GM13976 (cell line): ENCODE measurements at regions not wholly inside any gene's neighbourhood (a gene's known extent, or its start where the extent isn't known, plus 50 kb on each side); places are given as distances from the start of the nearest gene placed in this dataset.

Experiments
- DNase-seq: peaks from one replicate; pipeline ENCODE4 v3.0.0; 2012; ENCODE audit warnings: low spot score
- in situ Hi-C: fragments of 300-500 bp; cut with MboI; formaldehyde crosslinking; loops from one replicate; pipeline ENCODE4 v1.12.0; 2022; ENCODE audit warnings: low sequenced_read_pairs, mixed read lengths, inconsistent platforms; ENCODE audit not compliant: unreplicated experiment
- TF ChIP-seq, protein P1 (sequence below): IDR thresholded peaks from 2 replicates; pipeline ENCODE4 v1.5.1; 2012; ENCODE audit warnings: borderline replicate concordance, mild to moderate bottlenecking; ENCODE audit not compliant: insufficient read depth; ENCODE audit errors: extremely low read depth, missing control alignments, control extremely low read depth

DNA sequence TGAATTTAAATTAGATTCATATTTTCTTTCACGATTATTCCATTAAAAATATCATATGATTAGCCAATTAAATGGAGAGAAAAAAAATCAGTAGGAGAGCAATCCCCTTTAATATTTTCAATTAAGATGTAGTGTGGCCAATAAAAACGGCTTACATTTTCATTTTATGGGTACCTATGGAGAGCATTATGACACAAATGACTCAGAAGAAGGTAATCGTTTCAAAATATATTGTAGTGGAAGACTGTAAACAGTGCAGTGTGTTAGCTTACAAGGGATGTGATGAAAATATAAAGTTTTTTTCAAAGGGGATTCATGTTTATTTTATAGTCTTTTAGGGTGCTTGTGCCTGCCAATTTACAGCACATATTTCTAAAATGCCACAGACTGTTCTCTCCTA is 1507.4 kb upstream of the CELF4 start:
- in situ Hi-C loops: no loop called here
- no peak for DNase-seq
- TF ChIP-seq, protein P1, sequence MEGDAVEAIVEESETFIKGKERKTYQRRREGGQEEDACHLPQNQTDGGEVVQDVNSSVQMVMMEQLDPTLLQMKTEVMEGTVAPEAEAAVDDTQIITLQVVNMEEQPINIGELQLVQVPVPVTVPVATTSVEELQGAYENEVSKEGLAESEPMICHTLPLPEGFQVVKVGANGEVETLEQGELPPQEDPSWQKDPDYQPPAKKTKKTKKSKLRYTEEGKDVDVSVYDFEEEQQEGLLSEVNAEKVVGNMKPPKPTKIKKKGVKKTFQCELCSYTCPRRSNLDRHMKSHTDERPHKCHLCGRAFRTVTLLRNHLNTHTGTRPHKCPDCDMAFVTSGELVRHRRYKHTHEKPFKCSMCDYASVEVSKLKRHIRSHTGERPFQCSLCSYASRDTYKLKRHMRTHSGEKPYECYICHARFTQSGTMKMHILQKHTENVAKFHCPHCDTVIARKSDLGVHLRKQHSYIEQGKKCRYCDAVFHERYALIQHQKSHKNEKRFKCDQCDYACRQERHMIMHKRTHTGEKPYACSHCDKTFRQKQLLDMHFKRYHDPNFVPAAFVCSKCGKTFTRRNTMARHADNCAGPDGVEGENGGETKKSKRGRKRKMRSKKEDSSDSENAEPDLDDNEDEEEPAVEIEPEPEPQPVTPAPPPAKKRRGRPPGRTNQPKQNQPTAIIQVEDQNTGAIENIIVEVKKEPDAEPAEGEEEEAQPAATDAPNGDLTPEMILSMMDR: no peak

DNA sequence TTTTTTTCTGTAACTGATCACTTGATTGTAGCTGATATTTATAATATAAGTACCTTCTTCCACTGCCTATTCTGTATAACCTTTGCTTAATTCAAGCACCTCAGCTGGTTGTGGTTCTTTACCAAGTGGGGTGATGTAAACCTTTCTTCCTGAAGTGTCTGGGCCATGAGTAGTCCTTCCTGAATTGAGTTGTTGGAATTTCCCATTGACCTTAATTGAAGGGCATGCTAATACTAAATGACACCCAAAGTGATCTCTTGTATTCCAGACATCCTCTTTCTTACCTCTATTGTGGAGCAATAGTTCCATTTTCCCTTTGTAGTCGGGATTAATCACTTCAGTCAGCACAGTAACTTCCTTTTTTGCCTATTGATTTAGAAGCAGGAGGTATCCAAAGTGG is 1496.8 kb upstream of the CELF4 start:
- DNase-seq: no peak
- in situ Hi-C loops: no loop called here
- TF ChIP-seq, protein P1: no peak

DNA sequence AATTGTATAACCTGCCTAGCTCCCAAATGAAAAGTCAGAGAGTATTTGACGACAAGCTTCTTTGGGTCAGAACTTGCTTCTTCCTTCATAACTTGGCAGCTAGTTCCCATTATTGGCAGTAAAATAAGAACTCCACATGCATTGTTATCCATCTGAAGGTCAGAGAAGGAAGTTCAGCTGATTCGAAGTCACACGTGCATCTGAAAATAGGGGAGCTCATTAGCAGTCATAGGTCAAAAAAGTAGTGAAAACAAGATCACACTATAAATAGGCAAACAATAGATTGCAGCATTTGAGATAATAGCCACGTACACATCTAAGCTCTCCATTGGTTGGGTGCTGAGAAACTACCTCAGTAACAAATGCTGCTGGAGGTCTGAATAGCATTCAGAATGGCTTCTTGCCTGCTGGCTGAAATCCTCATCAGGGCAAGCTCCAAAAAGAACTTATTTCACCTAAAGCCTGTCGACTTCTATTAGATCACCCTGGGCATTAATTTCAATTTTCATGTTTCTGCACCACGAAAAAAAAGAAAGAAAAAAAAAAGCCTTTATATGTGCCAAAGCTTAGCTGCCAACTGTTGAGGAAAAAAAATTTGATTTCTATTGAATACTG is 1492.9 kb upstream of the CELF4 start:
- DNase-seq: no peak
- TF ChIP-seq, protein P1: no peak
- in situ Hi-C loops: no loop called here

DNA sequence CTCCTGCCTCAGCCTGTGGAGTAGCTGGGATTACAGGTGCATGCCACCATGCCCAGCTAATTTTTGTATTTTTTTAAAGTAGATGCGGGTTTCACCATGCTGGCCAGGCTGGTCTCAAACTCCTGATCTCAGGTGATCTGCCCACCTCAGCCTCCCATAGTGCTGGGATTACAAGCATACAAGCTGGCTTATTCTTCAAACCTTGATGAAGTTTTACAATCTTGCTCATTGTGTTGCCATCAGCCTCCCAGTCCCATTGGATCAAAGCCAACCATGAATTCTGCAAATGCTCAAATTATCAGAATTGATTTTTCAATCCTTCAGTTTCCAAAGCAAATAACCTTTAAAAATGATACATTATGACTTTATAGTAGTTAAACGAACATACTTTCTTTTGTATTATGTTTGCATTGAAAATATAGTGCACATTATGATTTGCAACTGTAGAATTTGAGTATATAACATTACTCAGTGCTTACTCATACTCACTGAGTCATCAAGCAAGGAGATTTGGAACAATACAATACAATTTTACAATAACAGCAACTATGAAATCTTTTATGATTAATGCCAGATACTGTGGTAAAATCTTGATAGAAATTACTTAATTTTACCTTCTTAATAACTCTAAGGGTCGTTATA is 1491.9 kb upstream of the CELF4 start:
- in situ Hi-C loops: no loop called here
- DNase-seq: no peak
- TF ChIP-seq, protein P1: no peak

DNA sequence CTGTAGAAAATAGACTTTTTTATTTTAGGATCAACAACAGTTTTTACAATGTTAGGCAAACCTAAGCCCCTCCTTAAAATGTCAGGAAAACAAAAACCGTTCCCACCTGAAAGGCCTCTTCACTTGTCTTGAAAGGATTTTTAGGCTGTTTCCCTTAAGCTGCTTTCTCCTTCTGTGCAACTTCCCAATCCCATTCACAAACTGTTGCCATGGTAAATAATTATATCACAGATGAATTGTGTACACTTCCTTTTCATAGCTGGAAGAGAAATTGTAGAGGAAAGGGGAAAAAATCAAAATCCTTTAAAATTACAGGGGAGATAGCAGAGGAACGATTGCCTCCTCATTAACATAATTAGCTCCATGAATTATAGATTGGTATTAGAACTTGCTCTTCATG is 1488.0 kb upstream of the CELF4 start:
- no peak for DNase-seq
- in situ Hi-C loops: no loop called here
- TF ChIP-seq, protein P1: no peak

DNA sequence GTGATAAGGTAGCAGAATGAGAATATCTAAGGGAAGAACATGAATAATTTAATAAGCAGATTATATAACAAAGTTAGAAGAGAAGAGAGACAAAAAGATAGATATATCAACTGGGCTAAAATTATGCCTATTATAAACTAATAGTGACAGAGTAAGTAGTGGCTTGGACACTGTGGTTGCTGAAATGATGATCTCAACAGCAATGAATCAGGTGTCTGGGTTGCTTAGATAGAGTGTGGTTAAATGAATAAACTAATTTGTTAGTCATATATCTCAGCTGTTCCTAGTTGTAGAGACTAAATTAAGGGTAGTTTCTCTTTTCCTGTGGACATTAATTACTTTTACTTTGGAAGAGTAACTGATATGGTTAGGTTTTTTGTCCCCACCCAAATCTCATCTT is 1485.4 kb upstream of the CELF4 start:
- TF ChIP-seq, protein P1: no peak
- DNase-seq: no peak
- in situ Hi-C loops: no loop called here
